Upper lobe of right lung (tissue), 1 donor: ENCODE measurements at regions not wholly inside any gene's neighbourhood (a gene's known extent, or its start where the extent isn't known, plus 50 kb on each side); places are given as distances from the start of the nearest gene placed in this dataset.

Experiments used
- ATAC-seq: fragments of 200-7000 bp; cut with Tn5 transposase; one replicate; pipeline ENCODE4 v1.9.1; 2020; ENCODE audit warnings: mild to moderate bottlenecking, moderate library complexity
- DNase-seq: peaks from one replicate; pipeline ENCODE4 v3.0.0-alpha.2; 2020
- H3K27ac ChIP-seq: fragments of 200-600 bp; one replicate; pipeline ENCODE4 v1.8.0; 2022
- H3K27me3 ChIP-seq: fragments of 200-600 bp; one replicate; pipeline ENCODE4 v1.8.0; 2022; ENCODE audit warnings: mild to moderate bottlenecking
- H3K36me3 ChIP-seq: fragments of 200-600 bp; one replicate; pipeline ENCODE4 v1.8.0; 2022
- H3K4me1 ChIP-seq: fragments of 200-600 bp; one replicate; pipeline ENCODE4 v1.8.0; 2022
- H3K4me3 ChIP-seq: fragments of 200-600 bp; one replicate; pipeline ENCODE4 v1.8.0; 2022; ENCODE audit warnings: mild to moderate bottlenecking
- H3K9me3 ChIP-seq: fragments of 200-600 bp; one replicate; pipeline ENCODE4 v1.8.0; 2022
- CTCF ChIP-seq: fragments of 200-600 bp; IDR thresholded peaks from one replicate; pipeline ENCODE4 v1.8.0; 2022; ENCODE audit warnings: antibody characterized with exemption
- intact Hi-C: fragments of 100-400 bp; cut with DNase I; formaldehyde crosslinking; loops from one replicate; pipeline ENCODE4 v1.11.0; 2022
- donor health status: DM: no; HTN: yes; CAD: no; lungs with severe emphysema.

- H3K27ac ChIP-seq, result no peak overlapping the region
- no peaks in the 10 kb centered on the region for H3K36me3 ChIP-seq
- H3K9me3 ChIP-seq, result no peaks in the 10 kb centered on the region
- no peaks in the 10 kb centered on the region for H3K4me1 ChIP-seq
- H3K4me3 ChIP-seq, result no peak overlapping the region
- H3K27me3 ChIP-seq, result no peaks in the 10 kb centered on the region
- no peak for TF ChIP-seq CTCF
- intact Hi-C loops, result no loop called here
- ATAC-seq, result no peak
- no peak for DNase-seq
Measured at GRCh38 chr4:38377195-38377594, 286.8 kb upstream of the KLF3 start.

- ATAC-seq, result no peak
- H3K27me3 ChIP-seq, result no peaks in the 10 kb centered on the region
- no peak for TF ChIP-seq CTCF
- H3K4me3 ChIP-seq, result no peak overlapping the region
- intact Hi-C loops, result no loop called here
- H3K36me3 ChIP-seq, result no peaks in the 10 kb centered on the region
- DNase-seq, result no peak
- H3K27ac ChIP-seq, result no peak overlapping the region
- no peaks in the 10 kb centered on the region for H3K4me1 ChIP-seq
- no peaks in the 10 kb centered on the region for H3K9me3 ChIP-seq
Measured at GRCh38 chr4:38378478-38378877, 285.5 kb upstream of the KLF3 start.

GRCh38 chr4:38381788-38382187, 282.2 kb upstream of the KLF3 start:
- Histone ChIP-seq H3K27ac (no peak overlapping the region), H3K27me3 (no peaks in the 10 kb centered on the region), H3K36me3 (no peaks in the 10 kb centered on the region), H3K4me1 (peaks cover 14% of the 10 kb centered on the region), H3K9me3 (no peaks in the 10 kb centered on the region), H3K4me3 (no peak overlapping the region)
- intact Hi-C loops, result no loop called here
- no peak for TF ChIP-seq CTCF
- ATAC-seq (no peak), DNase-seq (no peak)

- no peak overlapping the region for H3K27ac ChIP-seq
Measured at GRCh38 chr4:38382520-38382919, 281.5 kb upstream of the KLF3 start.

DNA sequence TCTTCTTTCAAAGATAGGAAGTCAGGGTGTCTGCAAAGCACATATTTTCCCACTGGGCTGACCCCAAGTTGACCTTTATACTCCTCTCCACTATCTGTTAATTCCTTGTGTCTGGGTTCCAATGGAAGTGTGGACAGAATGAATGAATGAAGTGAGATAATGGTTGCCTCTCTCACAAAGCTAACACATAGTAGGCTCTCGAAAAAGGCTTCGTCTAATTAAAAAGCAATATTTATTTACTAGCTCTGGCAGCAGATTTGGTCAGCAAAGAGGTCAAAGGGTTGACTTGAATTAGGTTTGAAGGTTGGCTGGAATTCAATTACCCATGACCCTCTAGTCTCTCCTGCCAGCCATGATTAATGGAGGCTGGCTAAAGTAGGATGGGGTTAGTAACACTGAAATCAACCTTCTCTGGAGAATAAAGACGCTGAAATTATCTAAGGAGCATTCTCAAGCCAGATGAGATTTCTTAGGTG, 280.3 kb upstream of the KLF3 start:
- H3K27ac ChIP-seq, result no peak overlapping the region
- peaks cover 23% of the 10 kb centered on the region for H3K4me1 ChIP-seq
- TF ChIP-seq CTCF, result no peak
- H3K36me3 ChIP-seq, result no peaks in the 10 kb centered on the region
- intact Hi-C loops, result no loop called here
- H3K27me3 ChIP-seq, result no peaks in the 10 kb centered on the region
- ATAC-seq, result no peak
- no peaks in the 10 kb centered on the region for H3K9me3 ChIP-seq
- no peak for DNase-seq
- H3K4me3 ChIP-seq, result no peak overlapping the region

More at GRCh38 chr4:38382520-38382919, 281.5 kb upstream of the KLF3 start:
- ATAC-seq, result no peak
- Histone ChIP-seq H3K9me3 (no peaks in the 10 kb centered on the region), H3K36me3 (no peaks in the 10 kb centered on the region), H3K27me3 (no peaks in the 10 kb centered on the region), H3K4me3 (no peak overlapping the region), H3K4me1 (peaks cover 18% of the 10 kb centered on the region)
- intact Hi-C loops, result no loop called here
- DNase-seq, result no peak
- TF ChIP-seq CTCF, result no peak
